ENCODE measurements at regions not wholly inside any gene's neighbourhood (a gene's known extent, or its start where the extent isn't known, plus 50 kb on each side); places are given as distances from the start of the nearest gene placed in this dataset.

GRCh38 chr5:101364469-101364868 lies 461.4 kb upstream of the ST8SIA4 start:
- Histone ChIP-seq H3K27me3 (ENCODE audit: low read depth, low read length) (no peaks in the 10 kb centered on the region), H3K4me3 (ENCODE audit: low read length) (no peak overlapping the region), H3K4me2 (ENCODE audit: low read length) (no peak overlapping the region), H2AFZ (ENCODE audit: low read depth, low read length) (no peak overlapping the region), H3K36me3 (replicated peaks; ENCODE audit: low read depth, low read length) (no peaks in the 10 kb centered on the region), H3K27ac (ENCODE audit: low read length) (no peak overlapping the region), H3K4me1 (ENCODE audit: low read length) (no peaks in the 10 kb centered on the region), H3K9me3 (ENCODE audit: insufficient read depth, low read length) (no peaks in the 10 kb centered on the region), H3K79me2 (ENCODE audit: low read length) (no peaks in the 10 kb centered on the region), H4K20me1 (ENCODE audit: insufficient read depth, low read length) (no peaks in the 10 kb centered on the region), H3K9ac (ENCODE audit: low read length) (no peak overlapping the region)
- TF ChIP-seq EZH2phosphoT487 (IDR thresholded peaks at IDR 0.05; ENCODE audit: low read depth) (no peak), CTCF (IDR thresholded peaks at IDR 0.05; ENCODE audit: low read depth, low read length) (no peak)

GRCh38 chr5:101362067-101362466 lies 459.0 kb upstream of the ST8SIA4 start:
- no peak overlapping the region for H3K27ac ChIP-seq (ENCODE audit: low read length)
- no peak overlapping the region for H3K4me2 ChIP-seq (ENCODE audit: low read length)
- H3K9me3 ChIP-seq (ENCODE audit: insufficient read depth, low read length): no peaks in the 10 kb centered on the region
- H3K4me3 ChIP-seq (ENCODE audit: low read length): no peak overlapping the region
- H3K27me3 ChIP-seq (ENCODE audit: low read depth, low read length): no peaks in the 10 kb centered on the region
- H4K20me1 ChIP-seq (ENCODE audit: insufficient read depth, low read length): no peaks in the 10 kb centered on the region
- no peak overlapping the region for H3K9ac ChIP-seq (ENCODE audit: low read length)
- no peaks in the 10 kb centered on the region for H3K79me2 ChIP-seq (ENCODE audit: low read length)
- no peaks in the 10 kb centered on the region for H3K4me1 ChIP-seq (ENCODE audit: low read length)
- H2AFZ ChIP-seq (ENCODE audit: low read depth, low read length): no peak overlapping the region
- no peak for TF ChIP-seq CTCF (IDR thresholded peaks at IDR 0.05; ENCODE audit: low read depth, low read length)
- no peak for TF ChIP-seq EZH2phosphoT487 (IDR thresholded peaks at IDR 0.05; ENCODE audit: low read depth)
- no peaks in the 10 kb centered on the region for H3K36me3 ChIP-seq (replicated peaks; ENCODE audit: low read depth, low read length)

GRCh38 chr5:101346906-101347305 lies 443.8 kb upstream of the ST8SIA4 start:
- Histone ChIP-seq H3K36me3 (replicated peaks; ENCODE audit: low read depth, low read length) (no peaks in the 10 kb centered on the region), H2AFZ (ENCODE audit: low read depth, low read length) (no peak overlapping the region), H3K27ac (ENCODE audit: low read length) (no peak overlapping the region), H3K4me1 (ENCODE audit: low read length) (no peaks in the 10 kb centered on the region), H3K27me3 (ENCODE audit: low read depth, low read length) (no peaks in the 10 kb centered on the region), H3K4me2 (ENCODE audit: low read length) (no peak overlapping the region), H4K20me1 (ENCODE audit: insufficient read depth, low read length) (no peaks in the 10 kb centered on the region), H3K79me2 (ENCODE audit: low read length) (no peaks in the 10 kb centered on the region), H3K4me3 (ENCODE audit: low read length) (no peak overlapping the region), H3K9ac (ENCODE audit: low read length) (no peak overlapping the region), H3K9me3 (ENCODE audit: insufficient read depth, low read length) (no peaks in the 10 kb centered on the region)
- TF ChIP-seq EZH2phosphoT487 (IDR thresholded peaks at IDR 0.05; ENCODE audit: low read depth) (no peak), CTCF (IDR thresholded peaks at IDR 0.05; ENCODE audit: low read depth, low read length) (no peak)

GRCh38 chr5:101346447-101346846 lies 443.4 kb upstream of the ST8SIA4 start:
- Histone ChIP-seq H3K4me1 (ENCODE audit: low read length) (no peaks in the 10 kb centered on the region), H3K4me3 (ENCODE audit: low read length) (no peak overlapping the region), H3K36me3 (replicated peaks; ENCODE audit: low read depth, low read length) (no peaks in the 10 kb centered on the region), H3K79me2 (ENCODE audit: low read length) (no peaks in the 10 kb centered on the region), H3K27me3 (ENCODE audit: low read depth, low read length) (no peaks in the 10 kb centered on the region), H3K9me3 (ENCODE audit: insufficient read depth, low read length) (no peaks in the 10 kb centered on the region), H4K20me1 (ENCODE audit: insufficient read depth, low read length) (no peaks in the 10 kb centered on the region), H3K9ac (ENCODE audit: low read length) (no peak overlapping the region), H2AFZ (ENCODE audit: low read depth, low read length) (no peak overlapping the region), H3K4me2 (ENCODE audit: low read length) (no peak overlapping the region), H3K27ac (ENCODE audit: low read length) (no peak overlapping the region)
- TF ChIP-seq EZH2phosphoT487 (IDR thresholded peaks at IDR 0.05; ENCODE audit: low read depth): no peak

- no peak overlapping the region for H3K4me3 ChIP-seq (ENCODE audit: low read length)
- H2AFZ ChIP-seq (ENCODE audit: low read depth, low read length): no peak overlapping the region
- H4K20me1 ChIP-seq (ENCODE audit: insufficient read depth, low read length): no peaks in the 10 kb centered on the region
- H3K27me3 ChIP-seq (ENCODE audit: low read depth, low read length): no peaks in the 10 kb centered on the region
- H3K79me2 ChIP-seq (ENCODE audit: low read length): no peaks in the 10 kb centered on the region
- H3K4me2 ChIP-seq (ENCODE audit: low read length): no peak overlapping the region
- H3K36me3 ChIP-seq (replicated peaks; ENCODE audit: low read depth, low read length): no peaks in the 10 kb centered on the region
- H3K27ac ChIP-seq (ENCODE audit: low read length): no peak overlapping the region
- TF ChIP-seq CTCF (IDR thresholded peaks at IDR 0.05; ENCODE audit: low read depth, low read length) (no peak), EZH2phosphoT487 (IDR thresholded peaks at IDR 0.05; ENCODE audit: low read depth) (no peak)
- H3K9me3 ChIP-seq (ENCODE audit: insufficient read depth, low read length): no peaks in the 10 kb centered on the region
- H3K9ac ChIP-seq (ENCODE audit: low read length): no peak overlapping the region
- no peaks in the 10 kb centered on the region for H3K4me1 ChIP-seq (ENCODE audit: low read length)
Measured at GRCh38 chr5:101338226-101338625, 435.1 kb upstream of the ST8SIA4 start.

All from OCI-LY3 (cell line).